ENCODE measurements at regions not wholly inside any gene's neighbourhood (a gene's known extent, or its start where the extent isn't known, plus 50 kb on each side); places are given as distances from the start of the nearest gene placed in this dataset.

GRCh38 chr18:51433296-51433695 is 235.8 kb upstream of the MEX3C start:
- TF ChIP-seq CTCF (IDR thresholded peaks at IDR 0.05) (no peak), POLR2A (IDR thresholded peaks at IDR 0.05) (no peak)

All from body of pancreas (tissue), 4 donors.